K562 (cell line): ENCODE measurements at regions not wholly inside any gene's neighbourhood (a gene's known extent, or its start where the extent isn't known, plus 50 kb on each side); places are given as distances from the start of the nearest gene placed in this dataset.

Experiments used
- ATAC-seq: fragments of 200-7000 bp; cut with Tn5 transposase; 3 replicates; pipeline ENCODE4 v1.9.1; 2020; ENCODE audit warnings: moderate library complexity
- BruUV-seq: library from RNA; stranded (reverse); fragments of 400-500 nt; replicated peaks from 2 replicates; lab custom pipeline; 2021; lab: Mats Ljungman, UMichigan
- CTCF ChIA-PET: fragments of 300-600 bp; formaldehyde crosslinking; extraction: SDS; loops from one replicate; lab custom pipeline; 2021; ENCODE audit warnings: low intra/inter-chr PET ratio; lab: Yijun Ruan, JAX
- POLR2A ChIA-PET: fragments of 300-600, 350-650 bp; sonication (Branson Sonifier 250); formaldehyde crosslinking; extraction: SDS; loops from one replicate; lab custom pipeline; 2021; ENCODE audit warnings: antibody characterized with exemption, inconsistent platforms; lab: Yijun Ruan, JAX
- DNase-seq, 4 experiments: peaks; one replicate each; pipeline versions ENCODE4 v3.0.0 to v3.0.0-alpha.2; 2011 to 2018; ENCODE audit warnings: low spot score in 3 of 4, mixed read lengths in 3 of 4; ENCODE audit errors: extremely low read depth in 1 of 4
- FAIRE-seq: peaks from 2 replicates; lab custom pipeline; 2011; peaks lifted over from hg19 to GRCh38; lab: Jason Lieb, UNC
- H2AFZ ChIP-seq: 2 replicates; pipeline ENCODE4 v1.6.0; 2011; ENCODE audit warnings: low read depth, low read length, control low read depth, inconsistent platforms
- H3K27ac ChIP-seq: fragments of 200-600 bp; 3 replicates; pipeline ENCODE4 v1.8.0; 2011; ENCODE audit warnings: low read depth, mild to moderate bottlenecking, control low read depth, inconsistent platforms, low read length, moderate library complexity, mixed read lengths; ENCODE audit errors: extremely low read depth
- H3K27me3 ChIP-seq, 2 experiments: fragments of 300-600 bp in 1 of 2; 2 replicates in 1 of 2; 3 replicates in 1 of 2; pipeline versions ENCODE4 v1.6.0 to v1.8.0; 2011; ENCODE audit warnings: inconsistent platforms in 2 of 2, low read length in 2 of 2, mild to moderate bottlenecking in 1 of 2, mixed read lengths in 1 of 2, moderate library complexity in 1 of 2; ENCODE audit not compliant: control insufficient read depth in 2 of 2, insufficient read depth in 2 of 2
- H3K36me3 ChIP-seq: fragments of 300-600 bp; 3 replicates; pipeline ENCODE4 v1.8.0; 2011; ENCODE audit warnings: mild to moderate bottlenecking, low read length, inconsistent platforms; ENCODE audit not compliant: control insufficient read depth, insufficient read depth
- H3K4me1 ChIP-seq, 2 experiments: fragments of 200-600 bp in 1 of 2; replicated peaks in 1 of 2; 2 replicates in 1 of 2; 3 replicates in 1 of 2; pipeline versions ENCODE4 v1.5.1 to v1.8.0; 2011; ENCODE audit warnings: inconsistent platforms in 2 of 2, low read length in 2 of 2, mild to moderate bottlenecking in 1 of 2, mixed read lengths in 1 of 2, moderate library complexity in 1 of 2; ENCODE audit not compliant: control insufficient read depth in 2 of 2, insufficient read depth in 2 of 2
- H3K4me2 ChIP-seq: 2 replicates; pipeline ENCODE4 v1.6.1; 2011; ENCODE audit warnings: low read length, control low read depth, inconsistent platforms, mixed read lengths; ENCODE audit not compliant: insufficient read depth
- H3K4me3 ChIP-seq: fragments of 200-600 bp; sonication (generic), shearing (Covaris generic); 2 replicates; pipeline ENCODE4 v1.5.1; 2016; ENCODE audit warnings: control low read depth, inconsistent platforms
- H3K79me2 ChIP-seq: fragments of 200-600 bp; 3 replicates; pipeline ENCODE4 v1.8.0; 2011; ENCODE audit warnings: low read length, inconsistent platforms; ENCODE audit not compliant: control insufficient read depth, insufficient read depth
- H3K9ac ChIP-seq, 2 experiments: 2 replicates each; pipeline versions ENCODE4 v1.6.0 to v1.6.1; 2011; ENCODE audit warnings: low read depth in 2 of 2, low read length in 2 of 2, control low read depth in 1 of 2, inconsistent platforms in 1 of 2, mild to moderate bottlenecking in 1 of 2, mixed read lengths in 1 of 2; ENCODE audit not compliant: insufficient read depth in 1 of 2
- H3K9me1 ChIP-seq: one replicate; pipeline ENCODE4 v1.6.0; 2011; ENCODE audit warnings: inconsistent platforms, mild to moderate bottlenecking, low read length, moderate library complexity; ENCODE audit not compliant: control insufficient read depth, insufficient read depth
- H3K9me3 ChIP-seq: replicated peaks from 2 replicates; pipeline ENCODE4 v1.5.1; 2011; ENCODE audit warnings: low read depth, low read length, inconsistent platforms; ENCODE audit not compliant: control insufficient read depth, insufficient read depth
- H4K20me1 ChIP-seq: replicated peaks from 2 replicates; pipeline ENCODE4 v1.6.1; 2011; ENCODE audit warnings: low read length, inconsistent platforms, mixed read lengths; ENCODE audit not compliant: control insufficient read depth, insufficient read depth
- HDAC6 ChIP-seq: IDR thresholded peaks from 2 replicates; pipeline ENCODE4 v1.6.1; 2012; ENCODE audit warnings: low read depth, mild to moderate bottlenecking, control low read depth, inconsistent platforms, low read length, moderate library complexity
- PBX2 ChIP-seq, 2 experiments: IDR thresholded peaks in 1 of 2; conservative IDR thresholded peaks in 1 of 2; 2 replicates each; pipeline ENCODE4 v1.6.1; 2016; ENCODE audit warnings: low read depth in 2 of 2, mild to moderate bottlenecking in 1 of 2, missing compliant biosample characterization in 1 of 2, missing genetic modification characterization in 1 of 2, moderate library complexity in 1 of 2
- WGBS: fragments of 100-300 bp; shearing (Covaris generic); methylation state at CpG from one replicate; pipeline ENCODE4 v1.1.6; 2016; ENCODE audit warnings: low coverage, mixed read lengths; ENCODE audit not compliant: insufficient coverage; ENCODE audit errors: missing lambda C conversion rate; 5-methylcytosine and 5-hydroxymethylcytosine counted together
- in situ Hi-C: fragments of 300-500 bp; cut with MboI; formaldehyde crosslinking; loops from 4 replicates; pipeline ENCODE4 v1.15.0; 2018; ENCODE audit warnings: inconsistent platforms, mixed read lengths
- intact Hi-C: fragments of 100-400 bp; cut with micrococcal nuclease; formaldehyde crosslinking; loops from 2 replicates; pipeline ENCODE4 v1.14.2; 2022

- Histone ChIP-seq H3K4me3 (no peak overlapping the region), H3K4me2 (no peak overlapping the region), H4K20me1 (no peaks in the 10 kb centered on the region), H3K9me3 (no peaks in the 10 kb centered on the region), H3K79me2 (no peaks in the 10 kb centered on the region), H3K27ac (no peak overlapping the region), H3K27me3 (peaks cover 0 to 15% of the 10 kb centered on the region in 2 experiments; a peak in 3 of 5 replicates)
- POLR2A ChIA-PET = no interaction called here
- intact Hi-C loops (no loop called here), in situ Hi-C loops (no loop called here)
- no TSS peak for BruUV-seq
- CTCF ChIA-PET = no interaction called here
- FAIRE-seq = no peak
- ATAC-seq = no peak
- TF ChIP-seq HDAC6 (no peak), PBX2 (CRISPR knock-in tag; IDR thresholded peaks at IDR 0.05; ENCODE audit: low read depth) (no peak), PBX2 (tag; conservative IDR thresholded peaks at IDR 0.05; ENCODE audit: low read depth) (no peak)
- TF ChIP-seq, all 486 proteins: peak for 0
- Histone ChIP-seq H3K4me1 (no peaks in the 10 kb centered on the region), H3K9me1 (no peaks in the 10 kb centered on the region), H3K9ac (no peak overlapping the region), H3K36me3 (no peaks in the 10 kb centered on the region), H2AFZ (no peak overlapping the region)
- WGBS = 0% methylated on average over 11 of the region's 11 CpGs
- no peak for DNase-seq
These were observed 186.6 kb downstream of the ADAMTS15 start for GRCh38 chr11:130634961-130635473.
